NCI-H1092 treated with DMSO at 0.1 percent for 48 hours (cell line): ENCODE measurements at regions not wholly inside any gene's neighbourhood (a gene's known extent, or its start where the extent isn't known, plus 50 kb on each side); places are given as distances from the start of the nearest gene placed in this dataset.
"Not testable (repeated sequence)": the region's sequence is repeated elsewhere in the genome, so short reads cannot be mapped to it uniquely, and the experiment has no call there.

Source experiments
- DNase-seq: peaks from one replicate; lab custom pipeline; 2025; lab: John Stamatoyannopoulos, UW

DNA sequence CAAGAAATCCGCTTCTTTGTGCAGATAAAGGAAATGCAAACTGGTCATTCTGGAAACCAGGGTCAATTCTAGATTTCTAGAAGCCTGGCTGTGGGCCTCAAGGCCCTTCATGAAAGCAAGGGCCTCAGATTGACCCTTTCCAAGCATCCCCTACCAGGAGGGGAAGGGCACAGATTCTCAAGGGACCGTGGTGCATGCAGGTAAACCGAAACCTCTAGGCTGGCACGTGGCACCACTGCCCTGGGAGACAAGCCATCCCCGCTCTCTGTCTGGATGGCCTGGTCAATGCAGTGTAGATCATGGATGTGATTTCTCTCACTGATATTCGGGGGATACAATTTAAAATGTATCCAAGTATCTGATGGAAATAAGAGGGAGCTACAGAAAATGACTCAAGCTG is 69.4 kb downstream of the TOMM20 start:
- DNase-seq: no peak

DNA sequence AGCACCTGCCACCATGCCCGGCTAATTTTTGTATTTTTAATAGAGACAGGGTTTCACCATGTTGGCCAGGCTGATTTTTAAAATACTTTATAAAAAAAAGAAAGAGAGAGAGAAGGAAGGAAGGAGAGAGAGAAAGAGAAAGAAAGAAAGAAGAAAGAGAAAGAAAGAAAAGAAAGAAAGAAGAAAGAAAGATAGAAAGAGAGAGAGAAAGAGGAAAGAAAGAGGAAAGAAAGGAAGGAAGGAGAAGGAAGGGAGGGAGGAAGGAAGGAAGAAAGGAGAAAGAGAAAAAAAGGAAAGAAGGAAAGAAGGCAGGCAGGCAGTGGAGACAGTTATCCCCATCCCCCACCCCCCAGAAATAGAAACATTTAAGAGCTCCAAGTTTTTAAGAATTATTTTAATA is 69.9 kb downstream of the TOMM20 start:
- DNase-seq: no peak

DNA sequence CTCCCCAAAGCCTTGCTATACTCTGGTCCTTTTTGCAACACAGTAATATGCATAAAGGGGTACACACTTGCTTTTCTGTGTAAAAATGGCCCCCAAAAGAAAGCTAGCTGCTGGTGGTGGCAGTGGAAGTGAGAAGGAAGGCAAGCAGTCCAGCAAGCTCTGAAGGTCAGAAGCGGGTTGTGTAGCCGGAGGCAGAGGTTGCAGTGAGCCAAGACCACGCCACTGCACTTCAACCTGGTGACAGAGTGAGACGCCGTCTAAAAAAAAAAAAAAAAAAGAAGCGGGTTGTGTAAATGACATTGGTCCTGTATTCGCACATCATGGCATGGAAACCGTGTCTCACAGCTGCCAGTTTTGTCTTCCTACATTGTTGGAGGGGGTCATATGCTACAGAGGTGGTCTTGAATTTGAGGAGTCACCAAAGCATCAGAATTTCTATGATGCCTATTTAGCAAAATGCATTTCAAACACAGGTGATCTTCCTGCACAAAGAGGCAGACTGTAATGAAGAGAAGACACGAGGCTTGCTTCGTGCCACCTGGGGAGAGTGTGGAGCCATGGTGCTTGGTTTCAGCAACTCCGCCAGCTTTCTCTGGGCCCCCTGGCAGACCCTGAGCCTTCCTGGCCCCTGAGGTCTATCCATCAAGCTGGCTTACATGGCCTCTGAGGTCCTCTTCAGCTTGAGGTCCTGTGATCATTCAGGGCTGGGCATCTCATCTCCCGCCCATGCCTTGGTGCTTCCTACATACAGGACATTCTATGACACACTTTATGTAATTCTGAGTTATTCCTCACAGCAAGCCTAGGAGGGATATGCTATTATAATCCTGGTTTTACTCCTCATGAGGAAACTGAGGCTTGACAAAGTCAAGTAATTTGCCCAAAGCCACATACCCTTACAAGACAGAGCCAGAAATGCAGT is 71.0 kb downstream of the TOMM20 start:
- DNase-seq: no peak

DNA sequence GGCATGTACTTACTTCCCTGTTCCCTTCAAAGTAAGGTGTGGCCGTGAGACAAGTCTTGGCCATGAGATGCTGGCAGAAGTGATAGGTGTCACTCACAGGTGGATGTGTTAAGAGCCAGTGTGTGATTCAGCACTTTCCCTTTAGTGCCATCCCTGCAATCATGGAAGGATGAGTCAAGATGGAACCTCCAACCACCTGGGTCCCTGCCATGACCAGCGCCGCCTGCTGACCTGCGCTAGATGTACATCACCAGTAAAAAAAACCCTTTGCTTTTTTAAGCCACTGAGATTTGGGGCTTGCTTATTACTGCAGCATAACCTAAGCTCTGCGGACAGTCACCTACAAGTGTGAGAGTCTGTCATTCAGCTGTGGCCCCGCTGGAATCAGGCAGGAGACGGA is 71.7 kb downstream of the TOMM20 start:
- no peak for DNase-seq

DNA sequence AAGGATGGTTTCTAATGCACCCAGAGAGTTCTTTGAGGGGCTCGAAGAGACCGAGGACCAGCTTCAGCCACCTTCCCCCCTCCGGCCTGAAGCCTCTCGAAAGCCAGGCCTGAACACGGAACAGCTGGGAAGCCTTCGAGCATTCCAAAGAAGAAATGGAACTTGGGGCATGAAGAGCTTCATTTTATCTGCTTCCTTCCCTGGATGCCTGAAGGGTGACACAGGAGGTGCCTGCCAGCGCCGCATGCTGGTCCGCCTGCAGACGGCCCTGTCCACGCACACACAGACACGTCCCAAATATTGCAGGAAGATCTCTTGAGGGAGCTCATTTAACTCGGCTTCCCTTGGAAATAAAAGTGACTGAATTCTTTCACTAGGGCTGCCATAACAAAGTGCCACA is 73.7 kb downstream of the TOMM20 start:
- DNase-seq: no peak

DNA sequence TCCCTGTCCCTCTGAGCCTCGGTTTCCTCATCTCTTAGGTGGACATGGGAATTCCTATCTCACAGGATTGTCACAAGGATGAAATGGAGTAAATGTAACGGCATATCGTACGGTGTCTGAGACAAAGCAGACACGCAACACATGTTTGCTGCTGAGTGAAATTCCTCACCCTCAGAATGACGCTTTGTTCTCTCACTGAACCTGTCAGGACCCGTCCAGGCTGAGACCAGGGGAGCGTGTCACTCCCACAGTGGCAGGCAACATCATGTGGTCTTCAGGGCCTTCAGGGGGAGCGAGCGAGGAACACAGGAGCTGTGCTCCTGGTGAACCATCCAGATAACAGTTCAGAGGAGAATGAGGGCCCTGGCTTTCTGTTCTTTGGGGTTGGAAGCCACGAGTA is 74.2 kb downstream of the TOMM20 start:
- DNase-seq: no peak

DNA sequence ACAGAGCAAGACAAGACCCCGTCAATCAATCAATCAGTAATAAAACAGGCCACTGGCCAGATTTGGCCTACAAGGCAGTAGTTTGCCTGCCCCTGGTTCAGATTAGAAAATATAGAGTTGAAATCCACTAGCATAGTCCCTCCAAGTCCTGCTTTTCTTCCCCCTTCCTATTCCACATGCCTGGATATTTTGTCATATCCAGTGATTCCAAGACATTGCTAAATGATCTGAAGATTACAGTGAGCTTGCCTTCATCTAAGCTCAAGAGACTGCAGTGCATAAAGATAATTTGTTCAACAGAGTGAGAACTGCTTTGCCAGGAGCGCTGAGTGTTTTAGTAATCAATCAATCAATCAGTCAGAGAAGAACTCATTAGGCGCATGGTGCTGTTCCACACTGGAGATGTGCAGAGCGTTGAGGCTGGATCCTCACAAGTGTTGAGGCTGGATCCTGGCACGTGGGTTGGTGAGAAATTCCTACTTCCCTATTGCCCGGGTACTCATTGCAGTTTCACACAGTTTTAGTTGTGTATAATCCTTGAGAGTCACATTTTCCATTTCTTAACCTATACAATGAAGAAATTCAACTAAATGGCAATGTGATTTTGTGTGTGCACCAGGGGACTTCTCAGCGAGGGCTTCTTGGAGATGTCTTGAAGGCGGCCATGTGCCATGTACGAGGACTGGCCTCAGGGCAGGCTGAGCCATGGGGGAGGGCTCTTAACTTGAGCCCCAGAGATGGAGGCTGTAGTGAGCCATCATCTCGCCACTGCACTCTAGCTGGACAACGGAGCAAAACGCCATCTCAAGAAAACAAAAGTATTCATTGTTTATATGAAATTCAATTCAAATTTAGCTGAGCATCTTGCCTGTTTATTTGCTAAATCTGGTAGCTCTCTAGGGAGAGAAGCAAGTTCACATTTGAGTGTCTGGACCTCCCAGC is 76.3 kb downstream of the TOMM20 start:
- no peak for DNase-seq

DNA sequence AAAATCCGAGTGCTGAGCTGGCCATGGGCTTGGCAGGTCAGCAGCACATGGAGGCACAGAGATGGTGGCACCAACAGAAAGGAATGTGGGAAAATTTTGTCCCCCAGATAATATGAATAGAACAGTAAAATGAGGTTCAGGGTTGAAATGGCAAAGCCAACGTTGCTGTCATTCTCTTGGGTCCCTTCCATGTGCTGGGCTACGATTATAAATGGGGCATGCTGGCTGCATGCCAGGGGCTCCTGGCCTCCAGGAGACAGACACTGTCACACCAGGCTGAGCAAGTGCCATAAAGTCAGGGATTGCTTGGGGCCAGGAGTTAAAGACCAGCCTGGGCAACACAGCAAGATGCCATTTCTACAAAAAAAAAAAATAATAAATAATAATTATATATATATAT is 77.1 kb downstream of the TOMM20 start:
- DNase-seq: peak; percentile 19

DNA sequence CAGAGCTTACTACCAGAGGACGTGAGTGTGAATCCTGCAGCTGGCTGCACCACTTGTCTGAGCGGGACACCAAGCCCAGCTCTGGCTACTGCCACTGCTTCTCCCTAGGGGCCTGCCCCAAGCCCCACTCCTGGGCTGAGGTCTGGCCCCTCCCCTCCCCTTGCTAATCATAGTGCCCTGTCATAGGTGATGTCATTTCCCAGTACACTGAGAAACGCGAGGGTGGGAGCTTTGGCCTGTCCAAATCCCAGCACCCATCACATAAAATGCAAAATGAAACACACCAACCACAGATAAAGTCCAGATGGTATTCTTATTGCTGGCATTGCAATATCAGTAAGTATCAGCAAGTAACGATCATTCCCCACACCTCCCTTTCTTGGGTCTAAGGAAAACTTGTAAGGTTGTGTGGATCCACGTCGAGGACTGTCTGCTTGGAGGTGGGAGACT is 77.7 kb downstream of the TOMM20 start:
- DNase-seq: no peak

DNA sequence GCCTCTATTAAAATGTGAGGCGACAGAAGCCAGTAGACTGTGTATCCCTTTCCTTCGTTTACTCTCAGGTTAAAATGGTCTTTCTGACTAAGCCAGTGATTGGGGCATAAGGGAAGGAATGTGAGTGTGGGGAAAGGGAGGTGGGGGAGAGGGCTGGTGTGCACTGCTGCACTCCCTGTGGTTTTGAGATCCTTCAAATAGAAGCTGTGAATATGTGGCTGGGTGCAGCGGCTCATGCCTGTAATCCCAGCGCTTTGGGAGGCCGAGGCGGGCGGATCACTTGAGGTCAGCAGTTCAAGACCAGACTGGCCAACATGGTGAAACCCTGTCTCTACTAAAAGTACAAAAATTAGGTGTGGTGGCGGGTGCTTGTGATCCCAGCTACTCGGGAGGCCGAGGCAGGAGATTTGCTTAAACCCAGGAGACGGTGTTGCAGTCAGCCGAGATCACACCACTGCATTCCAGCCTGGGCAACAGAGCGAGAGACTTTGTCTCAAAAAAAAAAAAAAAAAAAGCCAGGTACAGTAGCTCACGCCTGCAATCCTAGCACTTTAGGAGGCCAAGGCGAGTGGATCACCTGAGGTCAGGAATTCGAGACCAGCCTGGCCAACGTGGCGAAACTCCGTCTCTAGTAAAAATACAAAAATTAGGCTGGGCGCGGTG is 78.8 kb downstream of the TOMM20 start:
- DNase-seq: not testable (repeated sequence)

DNA sequence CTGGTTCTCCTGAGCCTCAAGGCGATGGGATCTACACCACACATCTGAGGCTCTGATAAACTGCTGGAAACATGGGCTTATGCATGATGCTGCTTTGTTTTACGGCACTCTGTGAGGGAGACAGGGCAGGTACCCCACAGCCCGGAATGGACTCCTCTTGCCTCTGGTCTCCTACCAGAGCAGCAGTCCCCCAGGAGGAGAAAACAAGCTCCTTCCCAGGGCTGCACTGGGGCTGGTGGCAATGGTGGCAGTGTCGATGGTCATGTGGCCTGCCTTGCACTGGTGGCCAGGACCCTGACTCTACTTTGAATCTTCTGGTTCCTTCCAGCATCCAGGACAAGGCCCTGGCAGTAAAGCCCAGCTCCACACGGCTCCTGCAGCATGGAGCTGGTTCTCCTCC is 79.4 kb downstream of the TOMM20 start:
- no peak for DNase-seq

DNA sequence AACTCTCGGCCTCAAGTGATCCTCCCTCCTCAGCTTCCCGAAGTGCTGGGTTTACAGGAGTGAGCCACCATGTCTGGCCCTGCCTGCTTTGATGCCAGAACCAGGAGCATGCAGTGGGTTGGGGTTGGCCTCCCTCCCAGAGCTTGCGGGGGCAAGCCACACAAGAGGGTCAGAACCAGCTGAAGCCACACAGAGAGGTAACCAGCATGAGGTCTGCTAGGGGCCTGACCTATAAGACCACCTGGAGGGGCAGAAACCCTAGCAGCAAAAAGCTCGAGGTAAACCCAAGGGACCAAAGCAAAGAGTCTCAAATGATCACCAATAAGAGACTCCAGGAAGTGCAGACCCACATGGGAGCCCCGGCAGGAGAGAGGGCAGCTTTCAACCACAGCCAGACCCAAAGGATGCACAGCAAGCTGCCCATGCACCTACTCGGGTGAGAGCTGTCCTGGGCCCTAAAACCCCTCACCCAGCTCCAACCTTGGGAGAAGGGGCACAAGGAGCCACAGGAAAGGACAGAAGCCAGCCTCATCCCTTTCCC is 81.2 kb downstream of the TOMM20 start:
- DNase-seq: no peak

DNA sequence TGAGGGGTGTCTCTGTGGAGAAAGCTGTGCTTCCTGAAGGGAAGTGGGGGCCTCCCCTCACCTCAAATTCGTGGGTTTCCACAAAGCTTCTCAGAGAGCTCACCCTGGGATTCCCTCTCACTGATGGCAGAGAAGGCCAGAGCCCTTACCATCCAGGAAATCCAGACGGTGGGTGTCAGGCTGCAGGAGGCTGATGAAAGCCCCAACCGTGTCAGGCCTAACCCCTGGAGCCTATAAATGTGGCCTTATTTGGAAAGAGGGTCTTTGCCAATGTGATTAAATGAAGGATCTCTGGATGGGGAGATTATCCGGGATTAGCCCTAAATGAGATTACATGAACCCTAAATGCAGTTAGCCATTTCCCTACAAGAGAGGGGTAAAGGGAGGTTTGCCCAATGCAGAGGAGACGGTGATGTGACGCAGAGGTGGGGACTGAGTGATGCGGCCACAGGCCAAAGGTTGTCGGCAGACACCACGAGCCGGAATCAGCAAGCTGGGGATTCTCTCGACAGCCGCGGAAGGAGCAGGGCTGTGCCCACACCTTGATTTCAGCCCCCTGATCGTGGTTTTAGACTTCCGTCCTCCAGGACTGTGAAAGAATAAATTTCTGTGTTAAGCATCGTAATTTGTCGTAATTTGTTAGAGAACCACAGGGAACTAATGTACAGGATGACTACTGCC is 82.6 kb downstream of the TOMM20 start:
- DNase-seq: no peak

DNA sequence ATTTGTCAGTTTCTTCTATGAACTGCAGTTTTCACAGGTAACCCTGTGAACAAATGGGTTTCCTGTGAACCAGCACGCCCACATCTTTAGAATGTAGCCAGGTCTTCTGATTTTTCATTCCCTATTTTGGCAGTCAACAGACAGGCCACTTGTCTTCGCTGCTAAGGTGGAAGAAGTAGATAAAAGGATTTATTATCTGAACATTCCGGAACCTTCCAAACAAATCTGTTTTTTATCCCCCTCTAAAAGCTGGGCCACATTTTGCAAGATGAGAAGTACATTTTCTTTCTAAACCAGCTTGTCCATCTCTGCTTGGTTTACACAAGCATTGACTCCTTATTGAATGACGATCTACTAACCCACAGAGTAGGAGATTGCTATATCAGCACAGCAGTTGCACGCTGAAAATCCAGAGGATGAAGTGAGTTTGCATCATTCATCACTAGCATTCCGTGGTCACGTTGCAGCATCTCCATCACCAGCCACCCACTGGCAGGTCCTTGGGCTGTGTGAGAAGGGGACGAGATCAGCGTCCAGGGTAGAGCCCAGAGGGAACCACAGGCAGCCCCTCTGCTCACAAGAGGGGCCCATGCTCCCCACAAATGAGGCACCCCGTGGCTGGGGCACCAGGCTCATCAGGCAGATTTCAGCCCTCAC is 83.5 kb downstream of the TOMM20 start:
- no peak for DNase-seq

DNA sequence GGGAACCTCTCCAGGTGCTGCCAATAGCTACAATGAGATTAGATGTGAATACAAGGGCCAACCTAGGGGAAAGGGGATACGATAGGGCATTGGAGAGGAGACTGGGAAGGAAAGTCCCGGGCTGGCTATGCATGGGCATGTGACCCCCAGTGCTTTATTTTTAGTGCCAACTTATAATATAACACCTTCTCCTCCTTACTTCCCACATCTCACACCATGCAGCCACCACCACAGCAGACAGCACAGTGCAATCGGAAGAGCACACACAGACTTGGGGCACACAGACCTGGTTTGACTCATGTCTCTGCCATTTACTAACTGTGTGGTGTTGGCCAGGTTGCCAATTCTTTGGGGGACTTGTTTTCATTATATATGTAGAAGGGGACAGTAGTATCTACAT is 85.4 kb downstream of the TOMM20 start:
- no peak for DNase-seq

DNA sequence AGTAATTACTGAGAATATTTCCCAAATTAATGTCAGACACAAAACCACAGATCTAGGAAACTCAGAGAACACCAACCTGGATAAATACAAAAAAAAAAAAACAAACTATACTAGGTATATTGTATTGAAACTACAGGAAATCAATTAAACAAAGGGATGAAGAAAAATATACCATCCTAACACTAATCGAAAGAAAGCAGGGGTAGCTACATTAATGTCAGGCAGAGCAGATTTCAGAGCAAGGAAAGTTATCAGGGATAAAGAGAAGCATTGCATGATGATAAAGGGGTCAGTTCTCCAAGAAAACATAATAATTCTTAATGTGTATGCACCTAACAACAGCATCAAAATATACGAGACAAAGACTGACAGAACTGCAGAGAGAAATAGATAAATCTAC is 89.9 kb downstream of the TOMM20 start:
- no peak for DNase-seq

DNA sequence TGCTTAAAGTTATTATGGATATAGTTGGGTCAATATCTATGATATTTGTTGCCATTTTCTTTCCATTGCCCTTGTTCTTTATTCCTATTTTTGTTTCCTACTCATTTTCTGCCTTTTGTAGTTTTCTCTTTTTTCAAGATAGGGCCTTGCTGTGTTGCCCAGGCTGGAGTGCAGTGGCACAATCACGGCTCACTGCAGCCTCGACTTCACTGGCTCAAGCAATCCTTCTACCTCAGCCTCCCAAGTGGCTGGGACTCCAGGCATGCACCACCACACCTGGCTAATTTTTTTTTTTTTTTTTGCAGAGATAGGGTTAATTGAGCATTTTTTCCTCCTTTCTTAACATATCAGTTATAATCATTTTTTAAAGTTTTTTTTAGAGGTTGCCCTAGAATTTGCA is 92.7 kb downstream of the TOMM20 start:
- no peak for DNase-seq

DNA sequence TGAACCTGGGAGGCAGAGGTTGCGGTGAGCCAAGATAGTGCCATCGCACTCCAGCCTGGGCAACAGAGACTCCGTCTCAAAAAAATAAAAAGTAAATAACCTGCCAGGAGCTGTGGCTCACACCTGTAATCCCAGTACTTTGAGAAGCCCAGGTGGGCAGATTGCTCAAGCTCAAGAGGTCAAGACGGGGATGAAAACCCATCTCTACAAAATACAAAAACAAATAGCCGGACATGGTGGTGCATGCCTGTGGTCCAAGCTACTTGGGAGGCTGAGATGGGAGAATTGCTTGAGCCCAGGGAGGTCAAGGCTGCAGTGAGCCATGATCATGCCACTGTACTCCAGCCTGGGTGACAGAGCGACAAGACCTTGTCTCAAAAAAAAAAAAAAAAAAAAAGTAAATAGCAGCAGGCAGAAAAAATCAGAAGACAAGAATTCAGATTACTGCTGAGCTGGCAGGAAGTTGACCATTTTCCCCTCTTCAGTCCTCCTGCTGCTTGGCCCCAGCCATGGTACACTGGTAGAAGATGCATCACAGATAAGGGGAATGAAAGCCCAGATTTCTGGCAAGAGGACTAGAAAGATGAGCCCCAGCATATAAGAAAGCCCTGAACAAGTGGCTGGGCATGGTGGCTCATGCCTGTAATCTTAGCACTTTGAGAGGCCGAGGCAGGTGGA is 97.6 kb downstream of the TOMM20 start:
- no peak for DNase-seq

DNA sequence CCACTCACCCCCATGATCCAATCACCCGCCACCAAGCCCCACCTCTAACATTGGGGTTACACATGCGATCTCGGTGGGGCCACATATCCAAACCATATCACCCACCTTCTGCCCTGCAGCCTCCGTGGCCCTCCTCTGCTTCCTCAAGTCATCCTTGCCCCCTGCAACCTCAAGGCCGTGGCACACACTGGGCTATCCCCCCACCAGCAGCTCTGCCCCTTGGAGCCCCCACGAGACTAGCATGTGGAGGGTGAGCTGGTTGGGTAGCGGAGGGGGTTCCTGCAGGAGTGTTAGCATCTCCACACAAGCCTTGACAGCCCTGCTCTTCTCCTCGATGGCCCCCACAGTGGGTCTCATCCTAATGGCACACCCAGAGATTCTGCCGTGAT is 100.8 kb downstream of the TOMM20 start:
- no peak for DNase-seq

DNA sequence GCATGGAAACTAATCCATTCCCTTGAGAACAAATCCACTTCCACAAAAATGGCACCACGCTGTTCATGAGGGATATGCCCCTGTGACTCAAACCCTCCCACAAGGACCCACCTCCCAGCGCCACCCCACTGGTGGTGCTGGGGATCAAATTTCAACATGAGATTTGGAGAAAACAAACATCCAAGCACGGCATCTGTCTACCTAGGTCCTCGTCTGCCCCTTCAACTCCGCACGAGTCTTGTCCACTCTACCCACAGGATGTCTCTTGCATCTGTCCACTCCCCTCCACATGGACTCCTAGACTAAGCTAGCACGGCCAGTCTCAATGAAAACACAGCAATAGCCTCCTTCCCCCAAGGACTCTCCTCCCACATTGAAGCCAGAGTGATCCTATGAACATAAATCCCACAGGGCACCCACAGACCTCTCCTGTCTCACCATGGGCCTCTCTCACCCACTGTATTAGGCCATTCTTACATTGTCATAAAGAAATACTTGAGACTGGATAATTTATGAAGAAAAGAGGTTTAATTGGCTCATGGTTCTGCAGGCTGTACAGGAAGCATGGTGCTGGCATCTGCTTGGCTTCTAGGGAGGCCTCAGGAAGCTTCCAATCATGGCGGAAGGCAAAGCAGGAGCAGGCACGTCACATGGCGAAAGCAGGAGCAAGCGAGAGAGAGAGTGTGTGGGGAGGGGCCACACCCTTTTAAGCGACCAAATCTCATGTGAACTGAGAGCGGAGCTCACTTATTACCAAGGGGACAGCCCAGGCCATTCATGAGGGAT is 101.4 kb downstream of the TOMM20 start:
- no peak for DNase-seq
